HUDEP-2 (cell line): ENCODE measurements at regions not wholly inside any gene's neighbourhood (a gene's known extent, or its start where the extent isn't known, plus 50 kb on each side); places are given as distances from the start of the nearest gene placed in this dataset.
"Not testable (repeated sequence)": the region's sequence is repeated elsewhere in the genome, so short reads cannot be mapped to it uniquely, and the experiment has no call there.

Experiments used
- DNase-seq, 76 experiments: peaks; one replicate each; lab custom pipeline; 2025; ENCODE audit not compliant: unreplicated experiment in 76 of 76; lab: John Stamatoyannopoulos, UW

DNA sequence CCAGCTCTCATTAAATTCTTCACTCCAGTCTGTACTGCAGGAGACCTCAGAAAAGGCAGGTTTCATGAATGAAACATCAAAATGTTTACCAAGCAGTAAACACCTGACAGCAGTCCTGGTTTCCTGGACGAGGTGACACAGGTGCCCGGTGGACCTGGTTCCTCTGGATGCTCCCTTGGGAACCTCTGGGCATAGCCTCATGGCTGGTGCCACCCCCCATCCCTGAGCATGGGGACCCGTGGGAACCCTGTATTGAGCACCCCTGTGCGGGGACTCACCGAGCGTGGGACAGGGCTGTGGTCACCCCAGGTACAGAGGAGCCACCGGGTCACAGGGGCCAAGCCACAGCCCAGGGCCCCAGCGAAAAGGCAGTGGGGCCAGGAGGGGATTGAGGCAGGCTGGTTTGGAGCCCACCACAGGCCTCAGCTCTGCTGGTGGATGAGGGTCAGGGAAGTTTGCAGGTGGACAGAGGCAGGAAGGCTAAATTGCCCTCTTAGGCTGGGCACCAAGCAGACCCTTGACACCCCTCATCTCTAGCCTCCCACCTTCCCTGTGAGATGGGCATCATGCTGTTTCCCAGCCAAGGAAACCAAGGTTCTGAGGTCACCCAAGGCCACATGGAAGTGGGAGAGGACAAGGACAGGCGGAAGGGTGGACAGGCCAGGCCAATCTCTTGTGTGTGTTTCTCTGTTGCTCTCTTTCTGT is 158.4 kb downstream of the PTPRU start:
- DNase-seq, result no peak

DNA sequence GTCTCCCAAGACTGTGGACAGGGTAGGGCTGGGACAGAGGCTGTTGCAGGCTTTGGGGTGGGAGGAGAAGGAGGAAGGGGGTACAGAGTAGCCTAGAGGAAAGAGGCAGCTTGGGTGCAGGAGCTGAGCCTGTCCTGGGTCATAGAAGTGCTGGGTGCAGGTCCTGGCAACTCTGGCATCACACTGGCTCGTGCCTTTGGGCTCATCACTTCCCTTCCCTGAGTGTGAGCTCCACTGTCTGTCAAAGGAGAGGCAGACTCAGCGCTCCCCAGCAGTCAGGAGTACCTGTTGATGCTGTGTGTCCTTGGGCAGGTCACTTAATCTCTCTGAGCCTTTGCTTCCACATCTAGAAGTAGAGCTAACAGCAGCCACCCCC is 157.1 kb downstream of the PTPRU start:
- no peak for DNase-seq

DNA sequence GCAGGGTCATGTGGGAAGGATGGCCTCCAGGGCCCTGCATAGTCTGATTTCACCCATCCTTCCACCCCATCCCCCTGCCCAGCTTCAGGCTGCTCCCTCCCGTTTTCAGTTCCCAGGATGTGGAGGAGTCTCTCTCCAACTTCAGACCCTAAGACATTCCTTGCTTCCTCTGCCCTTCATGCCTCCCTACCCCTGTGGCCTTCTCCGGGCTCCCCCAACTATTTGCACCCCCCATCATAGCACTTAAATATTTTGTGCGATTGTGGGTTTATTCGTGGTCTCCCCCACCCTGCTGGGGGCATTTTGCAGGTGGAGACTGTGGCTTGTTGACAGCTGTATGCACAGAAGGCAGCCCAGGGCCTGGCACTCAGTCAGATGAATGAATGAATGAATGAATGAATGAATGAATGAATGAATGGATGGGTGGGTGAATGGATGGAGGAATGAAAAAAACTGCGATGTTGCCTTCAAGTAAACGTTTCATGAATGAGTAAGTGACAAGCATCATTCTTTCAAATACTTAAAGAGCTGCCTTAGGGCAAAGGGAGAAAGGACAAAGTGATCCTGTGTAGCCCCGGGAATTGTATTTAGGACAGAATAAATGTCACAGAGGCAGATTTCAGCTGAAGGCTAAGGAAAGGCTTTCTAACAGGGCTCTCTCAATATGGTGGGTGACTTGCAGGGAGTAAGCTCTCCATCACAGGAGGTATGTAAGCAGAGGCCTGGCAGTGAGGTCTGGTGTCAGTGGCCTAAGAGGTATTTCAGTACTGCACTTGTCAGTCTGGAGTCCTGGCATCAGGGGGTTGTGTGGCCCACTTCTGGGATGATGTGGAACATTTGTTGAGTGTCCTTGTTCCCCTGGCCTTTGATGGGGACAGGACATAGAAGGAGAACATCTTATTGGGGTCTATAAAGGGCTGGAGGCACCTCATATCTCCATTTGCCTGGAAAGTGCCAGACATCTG is 156.4 kb downstream of the PTPRU start:
- DNase-seq, result no peak

DNA sequence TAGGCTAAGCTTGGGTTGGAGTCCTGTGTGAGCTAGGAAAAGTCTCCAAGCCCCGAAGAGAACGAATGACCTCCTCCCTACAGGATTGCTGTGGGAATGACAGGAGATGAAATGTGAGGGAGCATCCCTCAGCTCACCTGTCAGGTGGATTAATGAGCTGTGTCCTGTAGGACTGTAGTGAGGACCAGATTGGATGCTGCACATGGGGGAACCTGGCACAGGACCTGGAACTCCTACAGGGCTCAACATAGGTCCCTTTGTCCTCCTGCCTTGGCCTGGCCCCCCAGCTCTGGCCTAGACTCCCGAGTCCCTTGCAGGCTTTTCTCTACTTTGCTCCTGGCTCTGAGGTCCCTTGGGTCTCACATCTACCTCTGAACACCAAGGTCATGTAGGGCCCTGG is 155.7 kb downstream of the PTPRU start:
- DNase-seq, result no peak

GRCh38 chr1:29391362-29391880 is 155.1 kb downstream of the PTPRU start:
- no peak for DNase-seq

GRCh38 chr1:29390491-29391361 is 154.4 kb downstream of the PTPRU start:
- DNase-seq, result no peak

GRCh38 chr1:29390075-29390474 is 153.8 kb downstream of the PTPRU start:
- DNase-seq, result no peak

GRCh38 chr1:29389533-29390041 is 153.3 kb downstream of the PTPRU start:
- no peak for DNase-seq

DNA sequence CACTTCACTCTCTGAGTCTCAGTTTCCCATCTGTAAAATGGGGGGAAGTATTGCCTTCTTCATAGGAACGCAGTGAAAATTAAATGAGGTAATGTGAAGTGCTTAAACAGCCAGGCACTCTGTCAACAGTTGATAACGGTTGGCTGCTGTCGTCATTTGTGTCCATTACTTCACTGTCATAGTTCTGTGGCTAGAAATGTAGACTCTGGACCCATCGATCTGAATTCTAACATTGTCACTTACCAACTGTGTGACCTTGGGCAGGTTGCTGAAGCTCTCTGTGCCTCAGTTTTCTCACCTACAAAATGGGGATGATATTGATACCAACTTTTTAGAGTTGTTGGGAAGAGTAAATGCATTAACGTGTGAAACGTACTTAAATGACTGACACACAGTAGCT is 152.6 kb downstream of the PTPRU start:
- DNase-seq, result no peak

- no peak for DNase-seq
Observed at GRCh38 chr1:29388170-29388569, 151.8 kb downstream of the PTPRU start.

DNA sequence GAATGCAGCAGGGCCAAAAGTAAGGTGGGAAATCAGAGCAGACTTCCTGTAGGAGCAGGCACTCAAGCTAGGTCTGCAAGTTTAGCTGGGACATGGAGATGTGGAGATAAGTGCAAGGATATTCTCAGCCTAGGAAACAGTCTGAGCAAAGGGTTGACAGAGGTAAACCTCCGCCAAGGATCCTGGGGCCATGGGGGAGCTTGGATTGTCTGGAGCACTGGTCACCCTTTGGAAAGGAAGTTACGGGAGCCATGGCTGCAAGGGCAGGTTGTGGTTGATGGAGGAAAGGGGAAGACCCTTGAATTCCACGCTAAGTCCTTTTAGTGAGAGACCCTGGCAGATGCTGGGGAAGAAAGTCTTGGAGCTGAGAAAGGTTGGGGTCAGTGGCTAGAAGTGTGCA is 150.9 kb downstream of the PTPRU start:
- no peak for DNase-seq

DNA sequence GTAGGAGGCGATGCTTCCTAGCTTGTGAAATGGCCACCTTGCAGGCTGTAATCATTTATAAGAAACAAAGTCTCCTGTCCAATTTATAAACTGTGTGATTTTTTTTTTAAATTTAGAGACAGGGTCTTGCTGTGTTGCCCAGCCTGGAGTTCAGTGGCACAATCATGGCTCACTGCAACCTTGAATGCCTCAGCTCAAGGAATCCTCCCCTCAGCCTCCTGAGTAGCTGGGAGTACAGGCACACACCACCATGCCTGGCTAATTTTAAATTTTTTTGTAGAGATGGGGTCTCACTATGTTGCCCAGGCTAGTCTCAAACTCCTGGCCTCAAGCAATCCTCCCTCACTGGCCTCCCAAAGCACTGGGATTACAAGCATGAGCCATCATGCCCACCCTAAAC is 150.1 kb downstream of the PTPRU start:
- not testable (repeated sequence) for DNase-seq

DNA sequence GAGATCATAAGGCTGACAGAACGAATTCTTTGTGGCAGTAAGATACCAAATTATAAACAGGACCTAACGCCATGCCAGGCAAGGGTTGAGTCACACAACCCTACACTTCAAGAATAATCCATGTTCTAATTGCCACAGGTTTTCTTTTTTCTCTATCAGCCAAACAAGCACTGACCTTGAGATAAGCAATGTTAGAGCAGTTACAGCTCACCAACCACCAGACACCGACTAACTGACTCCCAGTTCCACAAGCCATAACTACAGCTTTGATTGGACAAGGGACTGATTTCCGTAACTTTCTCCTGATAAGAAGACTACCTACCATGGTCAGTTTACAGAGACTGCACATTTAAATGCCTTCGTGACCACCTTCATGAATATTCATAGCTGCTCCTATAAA is 149.6 kb downstream of the PTPRU start:
- no peak for DNase-seq

DNA sequence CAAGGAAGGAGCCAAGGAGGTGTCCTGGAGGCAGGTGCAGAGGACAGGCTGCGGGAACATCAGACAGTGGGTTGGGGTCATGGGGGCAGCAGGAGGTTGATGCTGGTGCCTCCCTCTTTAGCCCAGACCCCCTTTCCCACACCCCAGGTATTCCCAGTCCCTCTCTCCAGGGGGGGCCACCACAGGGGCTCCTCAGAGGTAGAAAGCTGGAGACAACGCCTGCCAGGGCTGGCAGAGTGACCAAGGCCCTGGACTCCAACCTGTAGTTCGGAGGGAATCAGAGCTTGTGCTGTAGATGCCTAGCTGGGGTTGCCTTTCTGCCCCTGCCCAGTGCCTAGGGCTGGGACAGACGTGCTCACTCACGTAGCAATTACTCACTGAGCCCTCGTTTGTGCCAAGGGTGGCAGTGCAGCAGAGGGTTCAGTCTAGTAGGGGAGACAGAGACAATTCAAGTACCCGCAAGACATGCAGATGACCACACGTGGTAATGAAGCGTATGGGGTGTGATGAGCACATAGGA is 148.2 kb downstream of the PTPRU start:
- no peak for DNase-seq

- no peak for DNase-seq
Observed at GRCh38 chr1:29383746-29384371, 147.5 kb downstream of the PTPRU start.

GRCh38 chr1:29382851-29383745 is 146.8 kb downstream of the PTPRU start:
- no peak for DNase-seq

DNA sequence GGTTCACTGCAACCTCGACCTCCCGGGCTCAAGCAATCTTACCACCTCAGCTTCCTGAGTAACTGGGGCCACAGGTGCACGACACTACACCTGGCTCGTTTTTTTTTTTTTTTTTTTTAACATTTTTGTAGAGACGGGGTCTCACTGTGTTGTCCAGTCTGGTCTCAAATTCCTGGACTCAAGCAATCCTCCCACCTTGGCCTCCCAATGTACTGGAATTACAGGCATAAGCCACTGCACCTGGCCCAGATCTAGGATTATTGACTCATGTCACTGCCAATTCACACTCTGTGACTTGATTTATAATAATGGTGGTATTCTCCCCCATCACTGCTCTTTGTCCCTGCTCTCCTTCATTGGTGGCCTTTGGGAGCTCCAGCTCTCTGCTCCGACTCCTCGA is 145.1 kb downstream of the PTPRU start:
- DNase-seq, result no peak

DNA sequence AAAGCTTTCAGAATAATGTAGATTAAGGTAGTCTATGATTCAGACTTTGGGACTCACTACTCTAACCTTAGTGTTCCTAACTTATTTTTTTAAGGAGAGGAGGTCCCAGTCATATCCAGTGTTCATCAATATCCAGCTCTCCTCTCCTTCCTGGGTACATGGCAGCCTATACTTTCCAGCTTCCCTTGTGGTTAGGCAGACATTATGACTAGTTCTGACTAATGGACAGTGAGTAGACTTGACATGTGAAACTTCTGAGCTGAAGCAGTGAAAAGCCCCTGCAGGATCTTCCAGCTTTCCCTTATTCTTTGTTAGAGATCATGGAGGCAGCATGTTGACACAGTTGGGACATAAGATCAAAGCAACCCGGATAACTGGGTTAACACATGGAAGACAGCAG is 144.2 kb downstream of the PTPRU start:
- no peak for DNase-seq
